Non-pigmented ciliary epithelial cell (primary cell): ENCODE measurements at regions not wholly inside any gene's neighbourhood (a gene's known extent, or its start where the extent isn't known, plus 50 kb on each side); places are given as distances from the start of the nearest gene placed in this dataset.

Experiments
- DNase-seq: peaks from one replicate; pipeline ENCODE4 v3.0.0-alpha.2; 2010; ENCODE audit warnings: low read depth

- no peak for DNase-seq
Observed at GRCh38 chr5:107263387-107264018, 407.2 kb downstream of the EFNA5 start.

- no peak for DNase-seq
Observed at GRCh38 chr5:107257885-107258520, 412.7 kb downstream of the EFNA5 start.

DNA sequence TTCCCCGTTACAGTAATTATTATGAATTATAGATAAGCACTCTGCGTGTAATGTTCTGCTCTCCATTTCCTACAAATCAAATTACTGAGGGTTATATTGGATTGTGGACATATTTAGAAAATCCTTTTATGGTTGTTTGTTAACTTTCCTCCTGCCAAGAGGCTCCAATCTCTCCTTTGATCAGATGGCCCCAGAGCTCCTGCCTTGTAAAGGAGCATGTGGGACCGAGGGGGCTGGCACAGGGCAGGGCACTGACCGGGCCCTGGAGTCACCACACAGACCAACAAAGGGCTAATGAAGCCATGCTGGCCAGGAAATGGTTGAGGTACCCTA lies 415.9 kb downstream of the EFNA5 start:
- no peak for DNase-seq

DNA sequence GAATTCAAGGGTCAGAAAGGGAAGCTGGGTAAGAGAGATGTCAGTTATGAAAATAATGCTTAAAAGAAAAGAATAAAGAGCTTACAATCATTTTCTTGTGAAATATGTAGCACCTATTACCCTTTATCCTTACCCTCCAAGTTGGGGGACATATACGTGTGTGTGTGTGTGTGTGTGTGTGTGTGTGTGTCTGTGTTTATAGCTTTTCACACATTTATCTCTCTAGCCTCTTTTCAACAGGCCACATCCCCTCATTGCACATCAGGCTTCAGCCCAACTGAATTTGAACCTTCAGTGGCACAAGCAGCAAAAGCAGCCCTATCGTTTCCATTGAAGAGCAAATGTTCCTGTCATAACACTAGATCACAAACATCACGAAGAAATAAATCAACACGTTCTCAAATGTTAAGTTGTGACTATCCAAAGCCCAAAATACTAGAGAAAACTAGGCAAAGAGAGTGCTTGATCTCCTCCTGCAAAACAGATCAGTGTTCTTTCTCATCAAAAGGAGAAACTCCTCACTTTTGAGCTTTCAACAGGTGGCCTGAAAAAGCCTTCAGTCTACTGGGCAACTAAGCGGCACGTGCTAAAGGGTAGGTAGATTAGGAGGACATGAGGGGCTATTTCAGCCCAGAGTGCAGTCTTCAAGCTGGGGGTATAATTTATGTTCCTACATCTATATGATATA lies 416.4 kb downstream of the EFNA5 start:
- no peak for DNase-seq

DNA sequence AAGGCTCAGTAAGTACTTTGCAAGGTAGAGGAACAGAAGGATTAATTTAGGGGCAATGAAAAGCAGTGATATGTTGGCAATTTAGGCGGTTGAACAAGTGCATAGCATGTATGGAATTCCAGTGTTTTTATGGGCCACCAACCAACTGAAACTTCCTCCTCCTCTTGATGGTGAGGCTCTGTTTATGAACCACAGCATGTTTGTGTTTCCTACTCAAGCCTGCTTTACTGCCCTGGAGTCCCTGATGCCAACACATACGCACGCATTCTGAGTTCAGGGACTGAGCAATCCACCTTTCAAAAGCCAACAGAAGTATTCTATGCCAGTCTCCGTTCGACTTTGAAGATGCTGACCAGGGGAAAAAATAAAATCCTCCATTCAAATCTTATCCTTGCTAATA lies 417.5 kb downstream of the EFNA5 start:
- DNase-seq = no peak

- DNase-seq = no peak
Observed at GRCh38 chr5:107251151-107251550, 419.6 kb downstream of the EFNA5 start.

GRCh38 chr5:107248066-107248695 lies 422.6 kb downstream of the EFNA5 start:
- no peak for DNase-seq

DNA sequence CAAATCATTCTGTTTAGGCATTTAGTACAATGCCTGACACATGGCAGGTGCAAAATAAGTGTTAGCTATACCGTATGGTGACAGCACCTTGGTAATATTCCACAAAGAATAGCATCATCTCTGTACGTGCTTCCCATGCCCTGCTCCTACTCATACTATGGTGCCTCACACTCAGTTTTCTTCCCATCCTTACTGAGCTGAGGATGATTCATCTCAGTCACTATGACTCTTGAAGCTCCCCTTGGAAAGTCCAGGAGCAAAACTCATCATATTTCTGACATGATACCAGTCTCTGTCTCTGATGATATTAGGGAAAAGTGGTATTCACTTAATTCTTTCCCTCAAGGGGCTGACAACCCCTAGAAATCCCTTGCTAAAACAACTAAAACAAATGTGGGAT lies 423.3 kb downstream of the EFNA5 start:
- no peak for DNase-seq

GRCh38 chr5:107243220-107243579 lies 427.5 kb downstream of the EFNA5 start:
- DNase-seq = no peak

DNA sequence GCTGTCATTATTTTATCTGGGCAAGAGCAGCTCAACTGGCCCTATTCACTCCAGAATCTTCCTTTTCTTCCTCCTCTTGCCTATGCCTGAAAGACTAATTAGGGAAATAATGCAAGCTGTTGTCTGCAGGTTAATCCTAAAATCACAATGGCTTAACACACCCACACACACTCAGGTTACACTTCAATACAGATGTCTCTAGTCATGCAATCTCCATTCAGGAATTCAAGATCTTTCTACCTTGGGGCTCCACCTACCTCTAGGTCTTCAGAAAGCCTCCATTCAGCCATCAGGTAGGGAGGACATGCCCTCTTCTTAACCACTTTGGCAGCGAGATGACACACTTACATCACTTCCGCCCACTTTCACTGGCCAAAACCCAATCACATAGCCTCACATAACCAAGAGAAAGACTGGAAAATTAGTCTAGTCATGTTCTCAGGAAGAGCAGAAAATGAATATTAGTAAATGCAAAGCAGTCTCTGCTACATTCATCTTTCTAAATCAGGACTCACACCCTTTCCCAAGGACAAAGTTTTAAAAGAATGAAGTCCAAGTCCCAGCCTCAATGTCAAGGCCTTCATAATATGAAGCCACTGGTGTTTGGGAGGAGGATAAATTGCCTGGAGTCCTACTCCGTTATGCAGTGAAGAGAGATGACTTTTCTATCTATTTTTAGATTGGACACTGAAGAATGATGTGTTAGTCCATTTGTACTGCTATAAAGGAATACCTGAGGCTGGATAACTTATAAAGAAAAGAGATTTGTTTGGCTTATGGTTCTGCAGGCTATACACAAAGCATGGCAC lies 428.1 kb downstream of the EFNA5 start:
- DNase-seq = no peak

DNA sequence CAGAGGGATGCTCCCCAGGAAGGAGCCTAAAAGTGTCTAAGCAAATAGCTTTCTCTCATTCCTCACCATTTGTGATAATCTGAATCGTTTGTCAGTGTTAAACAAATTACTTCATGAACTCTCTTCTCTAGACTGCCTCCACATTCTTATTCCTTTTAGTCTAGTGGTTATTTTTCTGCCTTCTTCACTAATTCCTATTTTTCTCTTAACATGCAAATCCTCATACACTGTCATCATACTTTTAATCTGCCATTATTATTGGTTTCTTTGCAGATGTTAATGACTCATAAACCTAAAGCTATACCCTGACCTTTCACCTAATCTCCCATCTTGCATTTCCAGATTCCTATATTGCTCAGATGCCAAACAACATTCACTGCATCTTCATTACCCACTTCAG lies 428.9 kb downstream of the EFNA5 start:
- DNase-seq = no peak

GRCh38 chr5:107235167-107235566 lies 435.6 kb downstream of the EFNA5 start:
- no peak for DNase-seq

- no peak for DNase-seq
Observed at GRCh38 chr5:107232788-107233187, 437.9 kb downstream of the EFNA5 start.

- DNase-seq = no peak
Observed at GRCh38 chr5:107232293-107232692, 438.4 kb downstream of the EFNA5 start.

- no peak for DNase-seq
Observed at GRCh38 chr5:107231191-107231590, 439.5 kb downstream of the EFNA5 start.

- no peak for DNase-seq
Observed at GRCh38 chr5:107230367-107230766, 440.4 kb downstream of the EFNA5 start.

GRCh38 chr5:107228226-107228625 lies 442.5 kb downstream of the EFNA5 start:
- no peak for DNase-seq

DNA sequence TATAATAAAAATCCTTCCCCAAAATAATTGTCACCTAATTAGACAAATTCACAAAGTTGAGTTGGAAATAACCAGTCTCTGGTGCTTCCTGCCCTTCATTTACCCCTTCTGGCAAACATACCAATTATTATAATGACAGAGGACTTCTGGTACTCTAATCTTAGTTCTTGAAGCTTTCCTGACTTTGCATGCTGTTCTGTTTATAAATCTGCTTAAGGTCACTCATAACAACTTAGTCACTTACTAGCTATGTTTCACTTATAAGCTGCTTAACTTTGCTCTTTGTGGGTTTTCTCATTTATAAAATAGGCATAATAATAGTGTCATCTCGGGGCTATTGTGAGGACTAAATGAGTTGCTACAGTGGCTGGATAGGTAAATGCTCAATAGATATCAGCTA lies 446.5 kb downstream of the EFNA5 start:
- DNase-seq = no peak

- no peak for DNase-seq
Observed at GRCh38 chr5:107223066-107223465, 447.7 kb downstream of the EFNA5 start.

- no peak for DNase-seq
Observed at GRCh38 chr5:107219993-107220392, 450.7 kb downstream of the EFNA5 start.

GRCh38 chr5:107218457-107219193 lies 452.1 kb downstream of the EFNA5 start:
- peak; percentile 28 for DNase-seq

- DNase-seq = no peak
Observed at GRCh38 chr5:107217721-107218130, 453.0 kb downstream of the EFNA5 start.
